Loucy (cell line): ENCODE measurements at regions not wholly inside any gene's neighbourhood (a gene's known extent, or its start where the extent isn't known, plus 50 kb on each side); places are given as distances from the start of the nearest gene placed in this dataset.

ENCODE experiments used
- CTCF ChIP-seq: fragments of 200-600 bp; sonication (generic); conservative IDR thresholded peaks from 2 replicates; pipeline ENCODE4 v1.5.1; 2014; ENCODE audit warnings: mild to moderate bottlenecking, antibody characterized with exemption, low read length
- EZH2phosphoT487 ChIP-seq: fragments of 200-600 bp; IDR thresholded peaks from 2 replicates; pipeline ENCODE4 v1.6.1; 2018; ENCODE audit warnings: antibody characterized with exemption, mild to moderate bottlenecking, moderate library complexity, borderline replicate concordance

- TF ChIP-seq CTCF (no peak), EZH2phosphoT487 (no peak)
Measured at GRCh38 chr10:78752221-78752620, 316.5 kb upstream of the ZMIZ1 start.
